ENCODE measurements at regions not wholly inside any gene's neighbourhood (a gene's known extent, or its start where the extent isn't known, plus 50 kb on each side); places are given as distances from the start of the nearest gene placed in this dataset.
A peak's percentile ranks its signal among the peaks of the same experiment; 100 is the strongest.
"Not testable (repeated sequence)": the region's sequence is repeated elsewhere in the genome, so short reads cannot be mapped to it uniquely, and the experiment has no call there.

DNA sequence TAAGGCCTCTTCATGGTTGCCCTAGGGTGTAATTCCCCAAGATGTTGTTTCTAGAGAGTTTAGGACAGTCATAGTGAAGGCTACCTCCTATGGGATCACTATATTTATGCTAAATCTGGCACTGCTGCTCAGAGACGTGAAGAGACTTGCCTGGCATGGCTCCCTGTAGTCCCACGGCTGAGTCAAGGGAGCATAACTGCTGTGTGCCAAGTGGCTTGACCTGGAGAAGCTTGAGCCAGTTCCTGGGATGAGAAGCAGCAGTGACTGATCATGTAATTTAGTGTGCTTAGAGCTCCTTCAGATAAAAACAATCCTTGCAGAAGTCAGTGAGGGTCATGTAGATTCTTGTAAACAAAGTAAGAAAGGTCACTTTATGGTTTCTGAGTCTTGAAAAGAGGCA, 68.9 kb upstream of the TSPAN2 start:
- DNase-seq = no peak
- WGBS (ENCODE audit: insufficient coverage) = 93% methylated on average over 2 of the region's 2 CpGs
- CTCF ChIA-PET = no interaction called here
- no peak overlapping the region for H3K27ac ChIP-seq (ENCODE audit: insufficient read depth in 1 of 2, low read depth in 1 of 2, low read length in 2 of 2, poor library complexity in 1 of 2, severe bottlenecking in 2 of 2)
- no peaks in the 10 kb centered on the region for H3K36me3 ChIP-seq (ENCODE audit: control insufficient read depth in 4 of 4, insufficient read depth in 4 of 4, low read length in 3 of 4)
- H3K4me1 ChIP-seq (ENCODE audit: control extremely low read depth in 1 of 4, control insufficient read depth in 4 of 4, insufficient read depth in 4 of 4, low read length in 3 of 4) = no peaks in the 10 kb centered on the region
- POLR2A ChIA-PET = no interaction called here
- no peak overlapping the region for H3K4me3 ChIP-seq (ENCODE audit: control insufficient read depth in 1 of 7, extremely low read depth in 1 of 7, insufficient read depth in 4 of 7, low read depth in 2 of 7, low read length in 6 of 7)
- H3K27me3 ChIP-seq (replicated peaks in 2 of 5; ENCODE audit: control insufficient read depth in 4 of 5, insufficient read depth in 5 of 5, low read length in 4 of 5) = peaks cover 0 to 3% (median 0%) of the 10 kb centered on the region in 5 experiments
- no peaks in the 10 kb centered on the region for H3K9me3 ChIP-seq (ENCODE audit: control extremely low read depth in 1 of 5, control insufficient read depth in 4 of 5, insufficient read depth in 2 of 5, low read depth in 1 of 5, low read length in 4 of 5)

DNA sequence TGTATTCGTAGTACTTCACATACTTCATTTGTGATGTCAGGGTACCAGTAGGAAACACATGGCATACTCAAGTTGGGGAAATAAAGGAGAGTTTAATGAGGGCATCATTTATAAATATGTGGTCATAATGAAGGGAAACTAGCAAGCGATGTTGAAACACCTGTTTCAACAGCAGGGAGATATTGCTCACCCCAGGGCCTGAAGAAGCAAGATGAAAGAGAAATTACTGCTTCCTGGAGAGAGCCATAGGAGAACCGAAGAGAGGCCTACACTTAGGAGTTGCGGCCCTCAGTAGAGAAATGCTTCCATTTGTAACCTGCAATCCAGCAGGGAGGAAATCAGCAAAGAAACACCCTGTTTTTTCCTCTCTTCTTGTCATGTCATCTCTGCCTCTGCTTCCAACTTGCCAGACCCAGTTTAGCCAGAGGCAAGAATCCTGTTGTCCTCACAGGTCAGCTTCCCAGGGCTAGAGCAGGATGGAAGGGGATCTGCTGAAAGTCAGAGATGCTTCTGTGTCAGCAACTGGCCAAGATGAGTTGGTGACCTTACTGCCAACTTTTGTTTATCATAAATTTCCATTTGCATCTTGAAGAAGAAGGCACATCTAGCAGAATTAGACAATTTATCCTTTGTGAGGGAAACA, 67.6 kb upstream of the TSPAN2 start:
- POLR2A ChIA-PET = no interaction called here
- 97% methylated on average over 4 of the region's 4 CpGs for WGBS (ENCODE audit: insufficient coverage)
- CTCF ChIA-PET = interaction anchor here (1.2 kb wide), 1 partner anchor 19 kb away, joined by 3 read pairs; no protein-coding TSS in a partner anchor

DNA sequence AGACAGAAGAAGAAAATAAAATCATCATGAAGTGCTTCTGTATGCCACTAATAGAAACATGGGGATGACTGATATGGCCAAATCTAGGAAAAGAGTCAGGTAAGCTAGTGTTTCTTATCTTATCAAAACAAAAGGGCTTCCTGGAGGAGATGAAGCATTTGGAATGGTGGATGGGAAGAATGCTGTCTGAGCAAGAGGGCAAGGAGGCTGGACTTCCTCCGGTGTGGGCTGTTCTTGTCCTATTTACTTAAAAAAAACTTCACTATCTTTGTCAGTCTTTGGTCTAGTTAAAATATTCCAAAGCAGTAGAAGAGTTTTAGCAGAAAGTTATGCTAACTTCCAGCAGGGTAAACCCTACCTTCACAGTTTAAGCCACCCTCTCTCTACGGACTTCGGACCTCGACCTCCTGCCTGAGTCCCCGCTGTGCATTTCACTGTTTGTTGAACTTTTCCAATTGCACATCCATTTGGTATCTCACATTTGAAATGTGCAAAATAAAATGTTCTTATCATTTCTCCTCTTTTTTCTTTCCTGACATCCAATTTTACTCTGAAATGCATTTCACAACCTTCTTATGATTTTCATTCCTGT, 64.8 kb upstream of the TSPAN2 start:
- WGBS (ENCODE audit: insufficient coverage) = 100% methylated on average over 4 of the region's 5 CpGs

More for the DNA sequence above, 67.6 kb upstream of the TSPAN2 start:
- Histone ChIP-seq H3K9me3 (ENCODE audit: control extremely low read depth in 1 of 5, control insufficient read depth in 4 of 5, insufficient read depth in 2 of 5, low read depth in 1 of 5, low read length in 4 of 5) (no peaks in the 10 kb centered on the region), H3K27me3 (replicated peaks in 2 of 5; ENCODE audit: control insufficient read depth in 4 of 5, insufficient read depth in 5 of 5, low read length in 4 of 5) (peaks cover 0 to 3% (median 0%) of the 10 kb centered on the region in 5 experiments), H3K4me3 (ENCODE audit: control insufficient read depth in 1 of 7, extremely low read depth in 1 of 7, insufficient read depth in 4 of 7, low read depth in 2 of 7, low read length in 6 of 7) (no peak overlapping the region), H3K27ac (ENCODE audit: insufficient read depth in 1 of 2, low read depth in 1 of 2, low read length in 2 of 2, poor library complexity in 1 of 2, severe bottlenecking in 2 of 2) (no peak overlapping the region), H3K36me3 (ENCODE audit: control insufficient read depth in 4 of 4, insufficient read depth in 4 of 4, low read length in 3 of 4) (no peaks in the 10 kb centered on the region), H3K4me1 (ENCODE audit: control extremely low read depth in 1 of 4, control insufficient read depth in 4 of 4, insufficient read depth in 4 of 4, low read length in 3 of 4) (no peaks in the 10 kb centered on the region)
- DNase-seq = no peak

DNA sequence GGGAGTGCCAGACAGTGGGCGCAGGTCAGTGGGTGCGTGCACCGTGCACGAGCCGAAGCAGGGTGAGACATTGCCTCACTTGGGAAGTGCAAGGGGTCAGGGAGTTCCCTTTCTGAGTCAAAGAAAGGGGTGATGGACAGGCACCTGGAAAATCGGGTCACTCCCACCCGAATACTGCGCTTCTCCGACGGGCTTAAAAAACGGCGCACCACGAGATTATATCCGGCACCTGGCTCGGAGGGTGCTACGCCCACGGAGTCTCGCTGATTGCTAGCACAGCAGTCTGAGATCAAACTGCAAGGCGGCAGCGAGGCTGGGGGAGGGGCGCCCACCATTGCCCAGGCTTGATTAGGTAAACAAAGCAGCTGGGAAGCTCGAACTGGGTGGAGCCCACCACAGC, 58.6 kb upstream of the TSPAN2 start:
- CTCF ChIA-PET = interaction anchor here (1.1 kb wide), 1 partner anchor 9 kb away, joined by 3 read pairs; no protein-coding TSS in a partner anchor
- H3K4me1 ChIP-seq (ENCODE audit: control extremely low read depth in 1 of 4, control insufficient read depth in 4 of 4, insufficient read depth in 4 of 4, low read length in 3 of 4); DNase-seq; H3K27ac ChIP-seq (ENCODE audit: insufficient read depth in 1 of 2, low read depth in 1 of 2, low read length in 2 of 2, poor library complexity in 1 of 2, severe bottlenecking in 2 of 2); POLR2A ChIA-PET; H3K36me3 ChIP-seq (ENCODE audit: control insufficient read depth in 4 of 4, insufficient read depth in 4 of 4, low read length in 3 of 4); H3K4me3 ChIP-seq (ENCODE audit: control insufficient read depth in 1 of 7, extremely low read depth in 1 of 7, insufficient read depth in 4 of 7, low read depth in 2 of 7, low read length in 6 of 7); H3K27me3 ChIP-seq (replicated peaks in 2 of 5; ENCODE audit: control insufficient read depth in 4 of 5, insufficient read depth in 5 of 5, low read length in 4 of 5); H3K9me3 ChIP-seq (ENCODE audit: control extremely low read depth in 1 of 5, control insufficient read depth in 4 of 5, insufficient read depth in 2 of 5, low read depth in 1 of 5, low read length in 4 of 5): not testable (repeated sequence)
- 80% methylated on average over 1 of the region's 22 CpGs for WGBS (ENCODE audit: insufficient coverage)

More for the DNA sequence above, 64.8 kb upstream of the TSPAN2 start:
- Histone ChIP-seq H3K36me3 (ENCODE audit: control insufficient read depth in 4 of 4, insufficient read depth in 4 of 4, low read length in 3 of 4) (no peaks in the 10 kb centered on the region), H3K27me3 (replicated peaks in 2 of 5; ENCODE audit: control insufficient read depth in 4 of 5, insufficient read depth in 5 of 5, low read length in 4 of 5) (peaks cover 0 to 1% (median 0%) of the 10 kb centered on the region in 5 experiments), H3K27ac (ENCODE audit: insufficient read depth in 1 of 2, low read depth in 1 of 2, low read length in 2 of 2, poor library complexity in 1 of 2, severe bottlenecking in 2 of 2) (no peak overlapping the region), H3K4me3 (ENCODE audit: control insufficient read depth in 1 of 7, extremely low read depth in 1 of 7, insufficient read depth in 4 of 7, low read depth in 2 of 7, low read length in 6 of 7) (no peak overlapping the region), H3K4me1 (ENCODE audit: control extremely low read depth in 1 of 4, control insufficient read depth in 4 of 4, insufficient read depth in 4 of 4, low read length in 3 of 4) (no peaks in the 10 kb centered on the region), H3K9me3 (ENCODE audit: control extremely low read depth in 1 of 5, control insufficient read depth in 4 of 5, insufficient read depth in 2 of 5, low read depth in 1 of 5, low read length in 4 of 5) (no peaks in the 10 kb centered on the region)
- ChIA-PET CTCF (no interaction called here), POLR2A (no interaction called here)
- DNase-seq = no peak

DNA sequence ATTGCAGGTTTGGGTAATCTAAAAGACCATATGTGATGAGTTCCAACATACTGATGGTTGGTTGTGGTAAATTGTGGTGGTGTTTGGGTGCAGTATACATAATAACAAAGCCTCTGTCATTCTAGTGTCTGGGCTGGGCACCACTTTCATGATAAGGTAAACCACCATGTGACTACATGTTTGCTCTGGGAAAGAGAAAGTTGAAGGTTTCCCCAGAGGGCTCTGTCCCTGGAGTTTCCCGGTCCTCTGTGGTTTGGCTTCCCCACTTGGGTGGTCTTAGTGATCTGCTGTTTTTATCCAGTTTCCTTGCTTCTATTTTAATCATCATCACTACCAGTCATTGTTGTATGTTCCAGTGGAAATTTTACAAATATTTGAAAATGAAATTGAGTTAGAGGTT, 55.9 kb upstream of the TSPAN2 start:
- DNase-seq = peak in 1 of 3 donors; percentile 5
- Histone ChIP-seq H3K36me3 (ENCODE audit: control insufficient read depth in 4 of 4, insufficient read depth in 4 of 4, low read length in 3 of 4) (no peaks in the 10 kb centered on the region), H3K4me3 (ENCODE audit: control insufficient read depth in 1 of 7, extremely low read depth in 1 of 7, insufficient read depth in 4 of 7, low read depth in 2 of 7, low read length in 6 of 7) (no peak overlapping the region), H3K27ac (ENCODE audit: insufficient read depth in 1 of 2, low read depth in 1 of 2, low read length in 2 of 2, poor library complexity in 1 of 2, severe bottlenecking in 2 of 2) (no peak overlapping the region), H3K4me1 (ENCODE audit: control extremely low read depth in 1 of 4, control insufficient read depth in 4 of 4, insufficient read depth in 4 of 4, low read length in 3 of 4) (peaks cover 0 to 6% (median 2%) of the 10 kb centered on the region in 4 experiments), H3K27me3 (replicated peaks in 2 of 5; ENCODE audit: control insufficient read depth in 4 of 5, insufficient read depth in 5 of 5, low read length in 4 of 5) (peaks cover 0 to 10% (median 0%) of the 10 kb centered on the region in 5 experiments), H3K9me3 (ENCODE audit: control extremely low read depth in 1 of 5, control insufficient read depth in 4 of 5, insufficient read depth in 2 of 5, low read depth in 1 of 5, low read length in 4 of 5) (no peaks in the 10 kb centered on the region)
- ChIA-PET CTCF (no interaction called here), POLR2A (no interaction called here)
- WGBS (ENCODE audit: insufficient coverage) = no CpG with 5 or more reads among the region's 1 CpG

DNA sequence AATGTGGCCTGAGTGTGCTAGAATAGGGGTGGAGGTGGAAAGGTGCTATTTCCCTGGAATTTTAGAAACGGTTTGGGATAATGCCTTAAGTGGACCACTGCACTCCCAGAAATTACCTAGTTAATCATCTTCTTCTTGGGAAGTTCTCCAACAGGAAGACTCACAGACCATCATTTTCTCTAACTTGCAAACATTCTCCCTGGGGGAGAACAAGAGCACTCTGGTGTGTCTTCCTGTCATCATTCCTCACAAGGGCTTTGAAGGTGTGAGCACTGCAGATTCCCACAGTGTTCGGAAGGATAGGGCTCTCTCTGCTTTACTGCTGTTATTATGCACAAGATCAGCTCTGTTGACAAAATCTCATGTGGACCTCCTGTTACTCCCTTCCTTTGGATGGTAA, 54.9 kb upstream of the TSPAN2 start:
- Histone ChIP-seq H3K36me3 (ENCODE audit: control insufficient read depth in 4 of 4, insufficient read depth in 4 of 4, low read length in 3 of 4) (no peaks in the 10 kb centered on the region), H3K9me3 (ENCODE audit: control extremely low read depth in 1 of 5, control insufficient read depth in 4 of 5, insufficient read depth in 2 of 5, low read depth in 1 of 5, low read length in 4 of 5) (no peaks in the 10 kb centered on the region), H3K27ac (ENCODE audit: insufficient read depth in 1 of 2, low read depth in 1 of 2, low read length in 2 of 2, poor library complexity in 1 of 2, severe bottlenecking in 2 of 2) (no peak overlapping the region), H3K27me3 (replicated peaks in 2 of 5; ENCODE audit: control insufficient read depth in 4 of 5, insufficient read depth in 5 of 5, low read length in 4 of 5) (peaks cover 0 to 10% (median 0%) of the 10 kb centered on the region in 5 experiments), H3K4me1 (ENCODE audit: control extremely low read depth in 1 of 4, control insufficient read depth in 4 of 4, insufficient read depth in 4 of 4, low read length in 3 of 4) (peaks cover 0 to 7% (median 2%) of the 10 kb centered on the region in 4 experiments), H3K4me3 (ENCODE audit: control insufficient read depth in 1 of 7, extremely low read depth in 1 of 7, insufficient read depth in 4 of 7, low read depth in 2 of 7, low read length in 6 of 7) (no peak overlapping the region)
- CTCF ChIA-PET = no interaction called here
- WGBS (ENCODE audit: insufficient coverage) = 100% methylated on average over 1 of the region's 2 CpGs
- DNase-seq = no peak
- POLR2A ChIA-PET = no interaction called here

DNA sequence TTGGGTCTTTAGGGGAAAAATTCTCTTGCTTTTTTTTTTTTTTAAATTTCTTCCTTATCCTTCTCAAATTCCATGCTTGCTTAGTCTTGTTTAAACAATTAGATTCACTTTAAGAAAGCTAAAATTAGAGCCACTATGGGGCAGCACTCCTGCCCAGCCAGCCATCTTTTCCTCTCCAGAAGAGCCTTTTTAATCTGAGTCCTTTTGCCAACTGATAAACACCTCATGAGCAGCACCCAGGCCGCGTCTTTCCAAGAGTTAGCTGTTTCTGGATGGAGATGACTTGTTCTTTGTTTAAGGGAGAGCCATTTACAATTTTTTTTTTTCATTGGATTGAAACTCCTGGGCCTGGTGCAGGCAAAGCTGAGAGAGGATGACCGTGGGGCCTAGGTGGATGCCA, 53.3 kb upstream of the TSPAN2 start:
- Histone ChIP-seq H3K4me3 (ENCODE audit: control insufficient read depth in 1 of 7, extremely low read depth in 1 of 7, insufficient read depth in 4 of 7, low read depth in 2 of 7, low read length in 6 of 7) (no peak overlapping the region), H3K36me3 (ENCODE audit: control insufficient read depth in 4 of 4, insufficient read depth in 4 of 4, low read length in 3 of 4) (no peaks in the 10 kb centered on the region), H3K27ac (ENCODE audit: insufficient read depth in 1 of 2, low read depth in 1 of 2, low read length in 2 of 2, poor library complexity in 1 of 2, severe bottlenecking in 2 of 2) (no peak overlapping the region), H3K27me3 (replicated peaks in 2 of 5; ENCODE audit: control insufficient read depth in 4 of 5, insufficient read depth in 5 of 5, low read length in 4 of 5) (peaks cover 0 to 8% (median 0%) of the 10 kb centered on the region in 5 experiments), H3K4me1 (ENCODE audit: control extremely low read depth in 1 of 4, control insufficient read depth in 4 of 4, insufficient read depth in 4 of 4, low read length in 3 of 4) (peaks cover 0 to 9% (median 2%) of the 10 kb centered on the region in 4 experiments), H3K9me3 (ENCODE audit: control extremely low read depth in 1 of 5, control insufficient read depth in 4 of 5, insufficient read depth in 2 of 5, low read depth in 1 of 5, low read length in 4 of 5) (no peaks in the 10 kb centered on the region)
- 100% methylated on average over 1 of the region's 3 CpGs for WGBS (ENCODE audit: insufficient coverage)
- ChIA-PET CTCF (interaction anchor here (0.9 to 8.0 kb wide), 6 partner anchors 17 to 615 kb away, joined by 3 to 150 read pairs (median 3); no protein-coding TSS in a partner anchor), POLR2A (no interaction called here)
- no peak for DNase-seq

Data from common myeloid progenitor, CD34-positive (primary cell).